Common myeloid progenitor, CD34-positive (primary cell): ENCODE measurements at regions not wholly inside any gene's neighbourhood (a gene's known extent, or its start where the extent isn't known, plus 50 kb on each side); places are given as distances from the start of the nearest gene placed in this dataset.

Source experiments
- CTCF ChIA-PET: fragments of 350-600 bp; sonication (Branson Sonifier 250); formaldehyde crosslinking; loops from one replicate; lab custom pipeline; 2021; ENCODE audit warnings: antibody characterized with exemption; lab: Charles Lee
- POLR2A ChIA-PET: fragments of 350-600 bp; sonication (Branson Sonifier 250); formaldehyde crosslinking; loops from one replicate; lab custom pipeline; 2021; ENCODE audit warnings: antibody characterized with exemption; lab: Charles Lee
- DNase-seq, 3 donors: peaks; one replicate each; pipeline versions ENCODE4 v3.0.0 to v3.0.0-alpha.2; 2013
- H3K27ac ChIP-seq, 2 experiments: 1 replicate in 1 of 2; 2 replicates in 1 of 2; pipeline ENCODE4 v1.7.0; 2013; ENCODE audit warnings: inconsistent platforms in 2 of 2, low read length in 2 of 2, mild to moderate bottlenecking in 2 of 2, low read depth in 1 of 2, moderate library complexity in 1 of 2; ENCODE audit not compliant: severe bottlenecking in 2 of 2, insufficient read depth in 1 of 2, poor library complexity in 1 of 2
- H3K27me3 ChIP-seq, 5 experiments: replicated peaks in 2 of 5; 1 replicate in 3 of 5; 2 replicates in 2 of 5; pipeline versions ENCODE4 v1.6.1 to v1.7.0; 2013; ENCODE audit warnings: low read length in 4 of 5, mild to moderate bottlenecking in 2 of 5, moderate library complexity in 2 of 5, inconsistent platforms in 1 of 5; ENCODE audit not compliant: insufficient read depth in 5 of 5, control insufficient read depth in 4 of 5
- H3K36me3 ChIP-seq, 4 experiments: 1 replicate in 2 of 4; 2 replicates in 2 of 4; pipeline versions ENCODE4 v1.6.1 to v1.7.0; 2013; ENCODE audit warnings: low read length in 3 of 4, control low read depth in 1 of 4, mild to moderate bottlenecking in 1 of 4; ENCODE audit not compliant: control insufficient read depth in 4 of 4, insufficient read depth in 4 of 4
- H3K4me1 ChIP-seq, 4 experiments: 1 replicate in 3 of 4; 2 replicates in 1 of 4; pipeline versions ENCODE4 v1.6.1 to v1.7.1; 2013; ENCODE audit warnings: low read length in 3 of 4, mild to moderate bottlenecking in 3 of 4, control low read depth in 1 of 4, inconsistent platforms in 1 of 4, moderate library complexity in 1 of 4; ENCODE audit not compliant: control insufficient read depth in 4 of 4, insufficient read depth in 4 of 4; ENCODE audit errors: control extremely low read depth in 1 of 4
- H3K4me3 ChIP-seq, 7 experiments: 1 replicate in 4 of 7; 2 replicates in 3 of 7; pipeline versions ENCODE4 v1.5.1 to v1.7.0; 2013; ENCODE audit warnings: mild to moderate bottlenecking in 7 of 7, low read length in 6 of 7, moderate library complexity in 6 of 7, inconsistent platforms in 2 of 7, low read depth in 2 of 7, control low read depth in 1 of 7; ENCODE audit not compliant: insufficient read depth in 4 of 7, control insufficient read depth in 1 of 7; ENCODE audit errors: extremely low read depth in 1 of 7
- H3K9me3 ChIP-seq, 5 experiments: 1 replicate in 4 of 5; 2 replicates in 1 of 5; pipeline versions ENCODE4 v1.6.1 to v1.7.1; 2013; ENCODE audit warnings: low read length in 4 of 5, mild to moderate bottlenecking in 2 of 5, inconsistent platforms in 1 of 5, low read depth in 1 of 5, moderate library complexity in 1 of 5; ENCODE audit not compliant: control insufficient read depth in 4 of 5, insufficient read depth in 2 of 5; ENCODE audit errors: control extremely low read depth in 1 of 5
- whole genome bisulfite sequencing: methylation state at CpG from one replicate; pipeline ENCODE4 v1.1.5; 2013; ENCODE audit not compliant: insufficient coverage; 5-methylcytosine and 5-hydroxymethylcytosine counted together

GRCh38 chr6:11330413-11330760 is 97.9 kb upstream of the NEDD9 start:
- CTCF ChIA-PET: interaction anchor here (1.4 kb wide), 1 partner anchor 158 kb away, joined by 4 read pairs; no protein-coding TSS in a partner anchor
- H3K27ac ChIP-seq: no peak overlapping the region
- peak; percentile 23 to 71 (median 65) for DNase-seq

GRCh38 chr6:11329726-11330412 is 97.4 kb upstream of the NEDD9 start:
- POLR2A ChIA-PET: no interaction called here
- CTCF ChIA-PET: interaction anchor here (1.4 kb wide), 1 partner anchor 157 kb away, joined by 4 read pairs; no protein-coding TSS in a partner anchor

More at GRCh38 chr6:11330413-11330760, 97.9 kb upstream of the NEDD9 start:
- H3K27me3 ChIP-seq: no peaks in the 10 kb centered on the region
- H3K4me1 ChIP-seq: peaks cover 9 to 37% (median 19%) of the 10 kb centered on the region in 4 experiments
- no peaks in the 10 kb centered on the region for H3K9me3 ChIP-seq
- peak overlapping the region in 2 of 7 experiments; percentile 7 to 40 for H3K4me3 ChIP-seq
- H3K36me3 ChIP-seq: peaks cover 0 to 5% (median 0%) of the 10 kb centered on the region in 4 experiments
- 3% methylated on average over 3 of the region's 3 CpGs for WGBS
- POLR2A ChIA-PET: no interaction called here

GRCh38 chr6:11328613-11329247 is 96.3 kb upstream of the NEDD9 start:
- ChIA-PET POLR2A (no interaction called here), CTCF (no interaction called here)
- no peak for DNase-seq
- Histone ChIP-seq H3K4me3 (no peak overlapping the region), H3K9me3 (no peaks in the 10 kb centered on the region), H3K4me1 (peaks cover 11 to 46% (median 19%) of the 10 kb centered on the region in 4 experiments), H3K27me3 (no peaks in the 10 kb centered on the region), H3K27ac (no peak overlapping the region), H3K36me3 (peaks cover 0 to 5% (median 0%) of the 10 kb centered on the region in 4 experiments)
- WGBS: 97% methylated on average over 6 of the region's 7 CpGs

More at GRCh38 chr6:11329726-11330412, 97.4 kb upstream of the NEDD9 start:
- H3K36me3 ChIP-seq: peaks cover 0 to 5% (median 0%) of the 10 kb centered on the region in 4 experiments
- H3K9me3 ChIP-seq: no peaks in the 10 kb centered on the region
- H3K27ac ChIP-seq: no peak overlapping the region
- DNase-seq: no peak
- WGBS: 79% methylated on average over 6 of the region's 10 CpGs
- peaks cover 9 to 37% (median 19%) of the 10 kb centered on the region in 4 experiments for H3K4me1 ChIP-seq
- no peaks in the 10 kb centered on the region for H3K27me3 ChIP-seq
- peak overlapping the region in 2 of 7 experiments; percentile 7 to 40 for H3K4me3 ChIP-seq

GRCh38 chr6:11327961-11328360 is 95.5 kb upstream of the NEDD9 start:
- H3K36me3 ChIP-seq: peaks cover 0 to 5% (median 0%) of the 10 kb centered on the region in 4 experiments
- no peaks in the 10 kb centered on the region for H3K9me3 ChIP-seq
- DNase-seq: no peak
- ChIA-PET POLR2A (no interaction called here), CTCF (no interaction called here)
- 100% methylated on average over 1 of the region's 3 CpGs for WGBS
- H3K4me1 ChIP-seq: peaks cover 11 to 47% (median 19%) of the 10 kb centered on the region in 4 experiments
- H3K4me3 ChIP-seq: no peak overlapping the region
- H3K27me3 ChIP-seq: no peaks in the 10 kb centered on the region
- H3K27ac ChIP-seq: no peak overlapping the region

GRCh38 chr6:11326116-11326515 is 93.6 kb upstream of the NEDD9 start:
- no peak for DNase-seq
- ChIA-PET CTCF (no interaction called here), POLR2A (no interaction called here)
- H3K27ac ChIP-seq: no peak overlapping the region
- H3K36me3 ChIP-seq: peaks cover 0 to 5% (median 0%) of the 10 kb centered on the region in 4 experiments
- H3K9me3 ChIP-seq: no peaks in the 10 kb centered on the region
- WGBS: 96% methylated on average over 2 of the region's 2 CpGs
- no peaks in the 10 kb centered on the region for H3K27me3 ChIP-seq
- H3K4me1 ChIP-seq: peaks cover 11 to 39% (median 16%) of the 10 kb centered on the region in 4 experiments
- H3K4me3 ChIP-seq: no peak overlapping the region

- peaks cover 0 to 23% (median 2%) of the 10 kb centered on the region in 4 experiments for H3K4me1 ChIP-seq
- POLR2A ChIA-PET: no interaction called here
- no peaks in the 10 kb centered on the region for H3K27me3 ChIP-seq
- H3K4me3 ChIP-seq: no peak overlapping the region
- no peak overlapping the region for H3K27ac ChIP-seq
- DNase-seq: no peak
- H3K36me3 ChIP-seq: peaks cover 0 to 5% (median 0%) of the 10 kb centered on the region in 4 experiments
- H3K9me3 ChIP-seq: no peaks in the 10 kb centered on the region
- WGBS: 100% methylated on average over 6 of the region's 6 CpGs
- CTCF ChIA-PET: interaction anchor here (0.6 kb wide), 1 partner anchor 145 kb away, joined by 3 read pairs; no protein-coding TSS in a partner anchor
Observed at GRCh38 chr6:11324453-11325015, 92.1 kb upstream of the NEDD9 start.
